Upper lobe of right lung (tissue), 1 donor: ENCODE measurements at regions not wholly inside any gene's neighbourhood (a gene's known extent, or its start where the extent isn't known, plus 50 kb on each side); places are given as distances from the start of the nearest gene placed in this dataset.

ENCODE experiments used
- ATAC-seq: fragments of 200-7000 bp; cut with Tn5 transposase; one replicate; pipeline ENCODE4 v1.9.1; 2020; ENCODE audit warnings: mild to moderate bottlenecking, moderate library complexity
- DNase-seq: peaks from one replicate; pipeline ENCODE4 v3.0.0-alpha.2; 2020
- H3K27ac ChIP-seq: fragments of 200-600 bp; one replicate; pipeline ENCODE4 v1.8.0; 2022
- H3K27me3 ChIP-seq: fragments of 200-600 bp; one replicate; pipeline ENCODE4 v1.8.0; 2022; ENCODE audit warnings: mild to moderate bottlenecking
- H3K36me3 ChIP-seq: fragments of 200-600 bp; one replicate; pipeline ENCODE4 v1.8.0; 2022
- H3K4me1 ChIP-seq: fragments of 200-600 bp; one replicate; pipeline ENCODE4 v1.8.0; 2022
- H3K4me3 ChIP-seq: fragments of 200-600 bp; one replicate; pipeline ENCODE4 v1.8.0; 2022; ENCODE audit warnings: mild to moderate bottlenecking
- H3K9me3 ChIP-seq: fragments of 200-600 bp; one replicate; pipeline ENCODE4 v1.8.0; 2022
- CTCF ChIP-seq: fragments of 200-600 bp; IDR thresholded peaks from one replicate; pipeline ENCODE4 v1.8.0; 2022; ENCODE audit warnings: antibody characterized with exemption
- intact Hi-C: fragments of 100-400 bp; cut with DNase I; formaldehyde crosslinking; loops from one replicate; pipeline ENCODE4 v1.11.0; 2022
- donor health status: DM: no; HTN: yes; CAD: no; lungs with severe emphysema.

DNA sequence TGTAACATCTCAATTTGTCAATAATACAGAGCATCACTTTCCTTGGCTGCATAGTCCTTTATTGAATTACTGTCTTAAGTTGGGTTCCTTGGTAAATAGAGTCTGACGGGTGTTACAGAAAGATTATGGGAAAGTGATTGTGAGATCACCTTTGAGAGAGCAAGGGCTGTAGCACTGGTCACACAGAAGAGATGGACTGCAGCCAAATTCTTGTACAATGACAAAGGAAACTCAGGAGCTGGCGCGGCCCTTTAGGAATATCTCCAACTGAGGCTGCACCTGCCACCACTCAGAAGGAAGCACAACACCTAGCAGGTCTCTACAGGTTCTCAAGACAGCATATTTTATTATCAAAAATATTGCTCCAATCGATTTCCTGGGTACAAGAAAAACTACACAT, 350.0 kb upstream of the ISL1 start:
- no peak for TF ChIP-seq CTCF

GRCh38 chr5:51034222-51034901, 348.9 kb upstream of the ISL1 start:
- H3K4me3 ChIP-seq, result no peak overlapping the region
- no peaks in the 10 kb centered on the region for H3K9me3 ChIP-seq
- DNase-seq, result no peak
- no peak for ATAC-seq
- H3K36me3 ChIP-seq, result no peaks in the 10 kb centered on the region
- no peak for TF ChIP-seq CTCF
- H3K4me1 ChIP-seq, result no peaks in the 10 kb centered on the region
- H3K27ac ChIP-seq, result no peak overlapping the region
- no peaks in the 10 kb centered on the region for H3K27me3 ChIP-seq
- intact Hi-C loops, result no loop called here

More for the DNA sequence above, 350.0 kb upstream of the ISL1 start:
- no peaks in the 10 kb centered on the region for H3K36me3 ChIP-seq
- H3K4me3 ChIP-seq, result no peak overlapping the region
- H3K27me3 ChIP-seq, result no peaks in the 10 kb centered on the region
- DNase-seq (no peak), ATAC-seq (peak; percentile 52)
- no peak overlapping the region for H3K27ac ChIP-seq
- intact Hi-C loops, result no loop called here
- no peaks in the 10 kb centered on the region for H3K9me3 ChIP-seq
- H3K4me1 ChIP-seq, result no peaks in the 10 kb centered on the region

DNA sequence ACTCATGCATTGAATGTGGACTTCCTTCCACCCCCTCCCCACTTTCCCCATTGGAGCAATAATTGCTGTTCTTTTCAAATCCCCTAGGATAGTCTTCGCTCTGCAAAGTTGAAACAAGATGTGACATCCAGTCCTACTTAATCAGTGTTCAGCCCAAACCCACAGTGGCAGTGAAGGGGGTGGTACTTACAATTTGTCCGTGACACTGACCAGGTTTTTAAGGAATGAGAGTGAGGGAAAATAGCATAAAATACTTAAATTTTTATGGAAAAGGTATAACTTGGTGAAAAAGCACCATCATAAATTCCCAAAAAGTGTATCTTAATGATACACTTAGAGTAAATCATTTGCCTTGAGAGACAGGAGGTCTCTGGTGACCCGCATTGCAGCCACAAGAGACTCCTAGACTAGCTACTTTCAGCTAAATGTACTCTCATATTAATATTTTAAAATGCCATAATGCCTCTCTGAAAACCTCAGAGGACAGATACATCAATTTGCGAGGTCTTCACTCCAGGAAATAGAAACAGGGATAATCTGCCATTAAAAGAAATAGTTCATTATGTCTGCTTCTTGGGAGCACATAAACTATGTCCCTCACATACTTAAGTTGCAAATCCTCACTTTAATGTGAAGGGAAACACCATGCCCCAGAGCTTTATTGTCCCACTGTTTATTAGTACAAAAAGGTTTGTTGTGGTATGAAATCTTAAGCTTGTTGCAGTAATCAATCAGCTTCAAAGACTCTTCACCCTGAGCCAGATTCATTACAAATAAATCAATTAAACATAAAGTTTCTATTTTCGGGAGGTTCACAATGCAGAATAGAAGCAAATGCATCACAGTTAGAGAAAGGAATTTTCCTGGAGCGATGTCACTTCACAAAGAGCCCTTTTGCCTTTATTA, 343.6 kb upstream of the ISL1 start:
- Histone ChIP-seq H3K4me1 (no peaks in the 10 kb centered on the region), H3K27ac (no peak overlapping the region), H3K9me3 (no peaks in the 10 kb centered on the region), H3K4me3 (no peak overlapping the region), H3K36me3 (no peaks in the 10 kb centered on the region), H3K27me3 (no peaks in the 10 kb centered on the region)
- TF ChIP-seq CTCF, result no peak
- ATAC-seq, result no peak
- no peak for DNase-seq
- intact Hi-C loops, result no loop called here

DNA sequence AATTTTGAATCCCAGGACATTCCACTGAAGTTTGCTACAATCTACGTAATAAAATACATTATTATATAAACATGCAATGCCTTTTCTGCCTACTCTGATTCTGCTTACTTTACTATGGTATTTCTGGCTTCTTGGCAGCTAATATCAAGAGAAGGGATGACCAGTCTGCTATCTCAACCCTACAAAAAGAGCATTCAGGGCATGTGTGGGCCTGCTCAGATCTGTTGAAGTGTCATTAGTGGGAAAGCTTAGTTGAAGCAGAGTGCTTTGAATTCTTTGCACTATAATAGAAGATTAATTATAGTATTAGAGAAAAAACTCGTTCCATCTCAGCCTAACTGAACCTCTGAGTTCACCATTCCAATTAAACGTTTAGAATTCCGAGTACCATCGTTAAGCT, 339.5 kb upstream of the ISL1 start:
- ATAC-seq (no peak), DNase-seq (no peak)
- H3K27ac ChIP-seq, result no peak overlapping the region
- TF ChIP-seq CTCF, result no peak
- H3K4me3 ChIP-seq, result no peak overlapping the region
- H3K36me3 ChIP-seq, result no peaks in the 10 kb centered on the region
- intact Hi-C loops, result no loop called here
- no peaks in the 10 kb centered on the region for H3K4me1 ChIP-seq
- no peaks in the 10 kb centered on the region for H3K27me3 ChIP-seq
- H3K9me3 ChIP-seq, result no peaks in the 10 kb centered on the region

DNA sequence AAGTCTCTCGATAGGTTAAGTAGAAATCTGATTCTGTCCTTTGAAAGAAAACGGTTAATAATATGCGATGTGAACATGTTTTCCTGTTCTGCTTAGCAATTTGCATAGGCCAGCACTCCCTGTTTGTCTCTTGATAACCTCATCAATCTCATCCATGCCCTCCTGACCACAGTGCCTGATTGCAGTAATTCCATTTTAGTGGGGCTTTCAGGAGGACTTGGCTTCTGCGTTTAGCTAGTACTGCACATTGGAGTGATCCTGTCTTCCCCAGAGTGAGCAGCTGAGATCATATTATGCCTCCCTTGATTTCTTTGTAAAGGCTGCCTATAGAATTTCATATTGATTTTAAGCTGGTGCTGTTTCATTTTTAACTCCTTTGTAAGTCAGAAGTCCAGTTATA, 335.9 kb upstream of the ISL1 start:
- Histone ChIP-seq H3K4me1 (no peaks in the 10 kb centered on the region), H3K36me3 (no peaks in the 10 kb centered on the region), H3K27me3 (no peaks in the 10 kb centered on the region), H3K27ac (no peak overlapping the region), H3K9me3 (no peaks in the 10 kb centered on the region), H3K4me3 (no peak overlapping the region)
- no peak for DNase-seq
- no peak for ATAC-seq
- TF ChIP-seq CTCF, result no peak
- intact Hi-C loops, result no loop called here
